ENCODE measurements at regions not wholly inside any gene's neighbourhood (a gene's known extent, or its start where the extent isn't known, plus 50 kb on each side); places are given as distances from the start of the nearest gene placed in this dataset.

- in situ Hi-C loops (cut with MboI) (no loop called here), intact Hi-C loops (cut with micrococcal nuclease) (no loop called here)
- ChIA-PET POLR2A (no interaction called here), CTCF (ENCODE audit: low intra/inter-chr PET ratio) (no interaction called here)
- Histone ChIP-seq H3K4me3 (no peak overlapping the region), H4K20me1 (replicated peaks; ENCODE audit: control insufficient read depth, insufficient read depth, low read length) (no peaks in the 10 kb centered on the region), H3K36me3 (ENCODE audit: control insufficient read depth, insufficient read depth, low read length) (no peaks in the 10 kb centered on the region), H3K9ac (ENCODE audit: insufficient read depth in 1 of 2, low read depth in 2 of 2, low read length in 2 of 2) (no peak overlapping the region), H3K4me2 (ENCODE audit: insufficient read depth, low read length) (no peak overlapping the region), H3K79me2 (ENCODE audit: control insufficient read depth, insufficient read depth, low read length) (no peaks in the 10 kb centered on the region), H2AFZ (ENCODE audit: low read depth, low read length) (no peak overlapping the region), H3K27me3 (ENCODE audit: control insufficient read depth in 2 of 2, insufficient read depth in 2 of 2, low read length in 2 of 2) (peaks cover 5 to 24% of the 10 kb centered on the region in 2 experiments; a peak in 3 of 5 replicates), H3K9me3 (replicated peaks; ENCODE audit: control insufficient read depth, insufficient read depth, low read depth, low read length) (no peaks in the 10 kb centered on the region), H3K9me1 (ENCODE audit: control insufficient read depth, insufficient read depth, low read length) (no peaks in the 10 kb centered on the region), H3K27ac (ENCODE audit: extremely low read depth, low read depth, low read length) (no peak overlapping the region), H3K4me1 (replicated peaks in 1 of 2; ENCODE audit: control insufficient read depth in 2 of 2, insufficient read depth in 2 of 2, low read length in 2 of 2) (peaks cover 0 to 5% of the 10 kb centered on the region in 2 experiments; a peak in 2 of 5 replicates)
- FAIRE-seq = peak; percentile 77
- 2% methylated on average over 7 of the region's 7 CpGs for WGBS (ENCODE audit: insufficient coverage, low coverage, missing lambda C conversion rate)
- peak; percentile 91 for ATAC-seq
- DNase-seq (ENCODE audit: extremely low read depth in 1 of 4, low spot score in 3 of 4) = peak in 3 of 4 experiments; percentile 20 to 47 (median 40)
- BruUV-seq (replicated peaks) = no TSS peak
- no peak for TF ChIP-seq ETS1 (conservative IDR thresholded peaks at IDR 0.05; ENCODE audit: control insufficient read depth, low read depth, low read length)
- no peak for TF ChIP-seq NFYB (IDR thresholded peaks at IDR 0.05; ENCODE audit: extremely low read depth, insufficient read length)
- no peak for TF ChIP-seq ZNF655 (CRISPR knock-in tag; IDR thresholded peaks at IDR 0.05)
- TF ChIP-seq CTBP1 (IDR thresholded peaks at IDR 0.05; ENCODE audit: borderline replicate concordance) = peak; percentile 13; the same call in 1 of the 2 replicates
- no peak for TF ChIP-seq ERF (CRISPR knock-in tag; IDR thresholded peaks at IDR 0.05)
- TF ChIP-seq REST (IDR thresholded peaks at IDR 0.05; ENCODE audit: borderline replicate concordance) = peak; percentile 52
- TF ChIP-seq REST (CRISPR knock-in tag; IDR thresholded peaks at IDR 0.05; ENCODE audit: low read depth) = no peak
- peak; percentile 42; the same call in 1 of the 2 replicates for TF ChIP-seq KLF16 (IDR thresholded peaks at IDR 0.05)
- no peak for TF ChIP-seq SAFB (IDR thresholded peaks at IDR 0.05; ENCODE audit: borderline replicate concordance, low read depth, low read length)
- no peak for TF ChIP-seq ZNF512 (tag; IDR thresholded peaks at IDR 0.05)
- no peak for TF ChIP-seq CBX3 (IDR thresholded peaks at IDR 0.05; ENCODE audit: borderline replicate concordance in 1 of 2, low read length in 2 of 2)
- no peak for TF ChIP-seq NUFIP1 (IDR thresholded peaks at IDR 0.05; ENCODE audit: partially characterized antibody)
These were observed 123.3 kb upstream of the CTNNB1 start for GRCh38 chr3:41075975-41076374.
